SK-N-MC (cell line): ENCODE measurements at regions not wholly inside any gene's neighbourhood (a gene's known extent, or its start where the extent isn't known, plus 50 kb on each side); places are given as distances from the start of the nearest gene placed in this dataset.

Experiments used
- EZH2 ChIP-seq: fragments of 200-600 bp; sonication (generic); IDR thresholded peaks from one replicate; pipeline ENCODE4 v1.6.1; 2017; ENCODE audit warnings: antibody characterized with exemption
- FOXP2 ChIP-seq: optimal IDR thresholded peaks from 2 replicates; pipeline ENCODE3; 2011; ENCODE audit warnings: mild to moderate bottlenecking, moderate library complexity; ENCODE audit not compliant: insufficient read depth; ENCODE audit errors: extremely low read length, control extremely low read depth
- POLR2AphosphoS5 ChIP-seq: IDR thresholded peaks from 2 replicates; pipeline ENCODE4 v1.6.1; 2012; ENCODE audit warnings: mild to moderate bottlenecking, low read depth, low read length, borderline replicate concordance

DNA sequence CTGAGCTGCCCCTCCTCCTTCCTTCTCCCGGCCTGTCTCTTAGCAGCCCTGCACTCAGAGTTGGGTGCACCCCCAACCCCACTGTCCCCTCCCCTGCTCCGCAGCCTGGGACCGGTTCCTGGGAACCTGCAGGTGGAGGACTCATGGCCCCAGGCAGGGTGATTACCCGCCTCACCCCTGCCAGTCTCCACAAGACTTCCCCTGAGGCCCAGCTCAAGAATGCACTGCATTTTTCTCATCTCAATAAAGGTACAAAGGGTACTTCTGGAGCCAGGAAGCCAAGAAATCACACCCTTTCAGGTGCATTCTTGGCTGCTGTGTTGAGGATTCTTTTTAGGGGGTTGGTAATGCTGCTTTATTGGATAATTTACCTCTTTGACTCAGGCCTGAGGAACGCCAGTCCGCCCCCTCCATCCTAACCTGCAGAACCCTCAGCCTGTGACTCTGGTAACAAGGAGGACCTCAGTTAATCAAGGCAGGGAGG is 126.3 kb upstream of the TMPRSS2 start:
- no peak for TF ChIP-seq EZH2
- no peak for TF ChIP-seq POLR2AphosphoS5
- TF ChIP-seq FOXP2, result no peak
